ENCODE measurements at regions not wholly inside any gene's neighbourhood (a gene's known extent, or its start where the extent isn't known, plus 50 kb on each side); places are given as distances from the start of the nearest gene placed in this dataset.

DNA sequence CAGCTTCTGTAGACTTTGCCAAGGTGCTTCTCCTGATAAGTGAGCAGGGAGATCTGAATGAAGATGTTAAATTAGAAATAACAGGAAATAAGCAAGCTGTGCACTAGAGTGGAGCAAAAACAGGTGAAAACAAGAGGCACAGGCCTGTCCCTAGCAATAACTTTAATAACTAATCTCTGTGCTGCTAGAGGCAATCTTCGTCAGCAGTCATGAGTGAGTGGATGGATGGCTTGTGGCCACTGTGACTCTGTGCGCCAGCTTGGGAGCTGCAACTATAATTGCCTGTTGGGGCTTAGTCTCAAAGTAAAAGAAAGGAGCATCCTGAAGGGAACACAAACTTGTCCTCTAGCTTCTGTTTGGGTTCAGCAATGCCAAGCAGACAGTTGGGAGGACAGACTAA, 240.3 kb downstream of the HHIPL2 start:
- CTCF ChIA-PET, result no interaction called here
- POLR2A ChIA-PET, result no interaction called here

DNA sequence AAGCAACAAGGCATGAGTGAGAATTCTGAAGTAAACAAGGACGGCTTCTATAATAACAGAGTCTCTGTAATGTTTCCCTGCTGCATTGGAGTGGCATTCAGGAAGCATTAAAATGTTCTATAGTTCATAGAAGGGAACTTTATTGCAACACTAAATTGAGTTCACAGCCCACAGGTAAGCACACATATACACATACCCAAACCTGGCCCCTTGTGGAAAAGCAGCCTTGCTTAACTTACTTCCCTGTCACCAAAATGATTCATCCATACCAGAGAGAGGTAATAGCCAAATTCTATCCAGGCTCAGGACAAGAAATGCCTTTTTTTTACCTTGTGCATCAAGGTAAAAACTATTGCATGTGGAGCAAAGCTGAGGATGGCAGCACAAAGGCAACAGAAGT, 241.4 kb downstream of the HHIPL2 start:
- ChIA-PET CTCF (no interaction called here), POLR2A (no interaction called here)

DNA sequence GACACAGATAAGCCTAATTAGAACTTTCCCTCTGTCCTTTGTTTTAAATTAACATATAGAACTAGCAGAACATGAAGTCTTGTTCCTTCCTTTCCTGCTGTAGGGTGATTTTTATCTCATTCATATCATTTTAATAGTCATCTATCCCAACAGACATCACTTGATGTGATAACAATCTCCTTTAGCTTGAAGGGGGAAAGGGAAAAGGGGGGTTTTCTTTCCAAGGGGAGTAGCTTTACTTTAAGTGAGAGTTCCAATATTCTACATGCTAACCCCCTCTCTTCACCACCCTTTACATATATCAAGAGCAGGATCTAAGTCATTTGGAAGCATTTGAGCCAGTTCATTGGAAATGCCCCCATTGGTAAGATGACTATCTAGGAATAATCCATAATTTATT, 241.9 kb downstream of the HHIPL2 start:
- POLR2A ChIA-PET, result no interaction called here
- CTCF ChIA-PET, result no interaction called here

DNA sequence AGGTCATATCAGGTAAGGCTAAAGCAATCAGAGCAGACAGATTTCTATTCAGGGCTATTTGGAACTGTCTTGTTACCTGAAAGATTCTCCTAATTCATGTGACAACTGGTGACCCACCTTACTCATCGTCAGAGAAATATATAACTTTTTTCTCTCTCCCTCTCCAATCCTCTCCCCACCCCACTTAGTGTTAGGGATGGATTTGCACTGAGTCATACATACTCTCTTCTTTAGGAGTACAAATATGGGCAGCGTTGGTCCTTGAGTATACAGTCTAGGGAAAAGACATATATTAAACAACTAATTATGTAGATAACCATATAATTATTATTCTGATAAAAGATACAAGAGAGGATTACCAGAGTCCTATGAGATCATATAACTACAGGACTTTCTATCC, 246.3 kb downstream of the HHIPL2 start:
- ChIA-PET CTCF (no interaction called here), POLR2A (no interaction called here)

DNA sequence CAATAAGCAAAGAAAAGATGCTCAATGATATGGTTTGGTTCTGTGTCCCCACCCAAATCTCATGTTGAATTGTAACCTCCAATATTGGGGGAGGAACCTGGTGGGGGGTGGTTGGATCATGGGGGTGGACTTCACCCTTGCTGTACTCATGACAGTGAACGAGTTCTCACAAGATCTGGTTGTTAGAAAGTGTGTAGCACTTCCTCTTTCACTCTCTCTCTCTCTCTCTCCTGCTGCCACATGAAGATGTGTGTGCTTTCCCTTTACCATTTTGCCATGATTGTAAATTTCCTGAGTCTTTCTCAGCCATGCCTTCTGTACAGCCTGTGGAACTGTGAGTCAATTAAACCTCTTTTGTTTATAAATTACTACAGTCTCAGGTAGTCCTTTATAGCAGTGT, 248.4 kb downstream of the HHIPL2 start:
- POLR2A ChIA-PET, result no interaction called here
- CTCF ChIA-PET, result no interaction called here

DNA sequence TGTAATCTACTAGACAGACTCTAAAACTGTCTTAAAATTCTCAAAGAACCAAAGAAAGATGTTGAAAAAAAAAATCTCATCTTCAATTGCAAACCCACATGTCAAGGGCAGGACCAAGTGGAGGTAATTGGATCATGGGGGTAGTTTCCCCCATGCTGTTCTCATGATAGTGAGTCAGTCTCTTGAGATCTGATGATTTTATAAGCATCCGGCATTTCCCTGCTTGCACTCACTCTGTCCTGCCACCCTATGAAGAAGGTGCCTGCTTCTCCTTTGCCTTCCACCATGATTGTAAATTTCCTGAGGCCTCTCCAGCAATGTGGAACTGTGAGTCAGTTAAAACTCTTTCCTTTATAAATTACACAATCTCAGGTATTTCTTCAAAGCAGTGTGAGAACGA, 257.0 kb downstream of the HHIPL2 start:
- ChIA-PET CTCF (no interaction called here), POLR2A (no interaction called here)

DNA sequence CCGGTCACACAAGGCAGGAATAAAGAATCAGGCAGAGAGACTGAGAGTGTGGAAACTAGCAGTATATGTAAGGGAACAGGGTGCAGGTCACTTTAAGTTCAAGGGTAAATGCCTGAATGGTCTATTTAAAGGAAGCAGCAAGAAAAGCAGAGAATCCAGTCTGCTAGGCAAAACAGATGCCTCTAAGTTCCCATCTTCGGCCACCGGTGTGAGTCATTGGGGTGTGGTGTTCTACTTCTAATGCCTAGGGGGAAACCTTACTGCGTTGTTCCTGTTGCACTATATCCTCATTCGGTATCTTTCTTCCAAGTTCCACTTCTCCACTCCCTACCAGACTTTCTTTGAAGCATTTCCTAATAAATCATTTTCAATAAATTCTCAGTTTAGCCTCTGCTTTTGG, 259.9 kb downstream of the HHIPL2 start:
- ChIA-PET CTCF (no interaction called here), POLR2A (no interaction called here)

DNA sequence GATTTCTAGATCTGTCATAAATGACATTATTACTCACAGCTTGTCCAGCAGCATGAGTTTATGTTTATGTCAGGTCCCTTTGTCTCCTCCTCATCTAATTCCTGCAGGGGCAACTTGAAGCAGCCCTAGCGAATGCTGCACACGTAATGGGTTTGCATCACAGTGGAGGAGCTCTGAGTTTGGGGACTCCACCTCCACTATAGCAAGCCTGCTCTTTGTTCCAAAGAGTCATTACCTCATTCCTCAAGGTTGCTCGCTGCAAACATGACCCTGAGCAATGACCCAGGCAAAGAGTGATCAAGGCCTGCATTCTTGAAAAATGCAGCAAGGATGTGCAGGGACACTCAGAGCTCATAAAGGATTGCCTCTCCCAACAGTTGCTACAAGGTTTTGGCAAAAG, 261.9 kb downstream of the HHIPL2 start:
- CTCF ChIA-PET, result no interaction called here
- POLR2A ChIA-PET, result no interaction called here

DNA sequence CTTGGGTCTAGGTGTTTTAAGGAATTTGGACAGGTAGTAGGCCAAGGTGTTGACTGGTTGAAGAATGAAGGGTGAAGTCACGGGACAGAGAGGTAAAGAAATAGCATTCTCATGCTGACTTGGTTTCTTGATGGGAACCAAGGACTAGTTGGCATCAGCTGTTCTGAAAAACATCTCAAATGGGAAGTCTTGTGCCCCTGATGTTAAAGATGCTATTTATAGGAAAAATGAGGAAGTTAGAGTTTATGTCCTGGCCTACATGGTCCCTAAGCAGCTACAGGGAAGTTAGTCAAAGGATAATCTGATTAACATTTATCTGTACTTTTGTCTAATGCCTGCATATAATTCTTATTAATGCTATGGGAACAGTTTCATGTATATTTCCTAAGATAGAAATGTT, 262.4 kb downstream of the HHIPL2 start:
- POLR2A ChIA-PET, result no interaction called here
- CTCF ChIA-PET, result no interaction called here

DNA sequence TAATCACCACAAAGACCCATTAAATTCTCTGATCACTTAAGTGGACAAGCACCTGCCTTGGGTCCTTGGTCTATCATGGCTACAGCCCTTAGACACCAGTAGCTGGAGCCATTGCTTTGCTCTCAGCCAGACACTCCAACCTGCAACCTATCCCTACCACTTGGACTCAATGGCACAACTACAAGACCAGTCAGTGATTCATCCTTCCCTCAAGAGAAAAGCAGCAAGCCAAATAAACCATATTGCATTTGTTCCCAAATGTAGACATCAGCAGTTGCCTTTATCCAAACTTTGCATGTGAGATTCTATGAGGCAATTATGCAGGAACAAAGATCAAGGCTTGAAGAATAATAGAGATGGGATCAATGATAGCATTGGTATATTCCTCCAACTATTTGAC, 263.4 kb downstream of the HHIPL2 start:
- CTCF ChIA-PET, result no interaction called here

DNA sequence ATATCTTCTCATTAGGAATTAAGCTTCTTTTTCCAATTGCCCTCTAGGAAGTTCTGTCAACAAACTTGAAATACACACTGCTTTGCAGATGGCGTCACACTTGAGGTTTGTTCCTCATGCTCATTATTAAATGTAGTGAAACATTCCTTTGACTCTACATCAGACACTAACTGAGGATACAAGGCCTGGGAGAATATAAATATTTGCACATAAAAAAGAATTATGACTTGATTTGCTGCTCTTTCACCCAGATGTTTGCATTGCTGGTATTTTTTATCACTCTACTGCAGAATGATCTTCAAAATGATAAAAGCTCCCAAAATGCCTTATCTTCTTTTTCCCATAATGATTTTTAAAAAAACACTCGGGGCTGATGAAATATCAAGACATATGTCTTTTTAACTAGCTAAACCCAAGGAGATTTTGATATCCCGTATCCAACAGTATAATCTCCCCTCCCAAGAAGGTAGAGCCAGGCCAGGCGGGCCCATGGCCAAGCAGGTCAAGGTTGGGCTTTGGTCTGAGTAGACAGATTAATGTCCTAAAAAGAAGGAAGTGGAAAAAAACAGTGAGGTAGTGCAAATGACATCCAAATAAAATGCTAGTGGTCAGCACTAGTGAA, 264.6 kb downstream of the HHIPL2 start:
- ChIA-PET POLR2A (no interaction called here), CTCF (no interaction called here)

More for the DNA sequence above, 263.4 kb downstream of the HHIPL2 start:
- POLR2A ChIA-PET, result no interaction called here

DNA sequence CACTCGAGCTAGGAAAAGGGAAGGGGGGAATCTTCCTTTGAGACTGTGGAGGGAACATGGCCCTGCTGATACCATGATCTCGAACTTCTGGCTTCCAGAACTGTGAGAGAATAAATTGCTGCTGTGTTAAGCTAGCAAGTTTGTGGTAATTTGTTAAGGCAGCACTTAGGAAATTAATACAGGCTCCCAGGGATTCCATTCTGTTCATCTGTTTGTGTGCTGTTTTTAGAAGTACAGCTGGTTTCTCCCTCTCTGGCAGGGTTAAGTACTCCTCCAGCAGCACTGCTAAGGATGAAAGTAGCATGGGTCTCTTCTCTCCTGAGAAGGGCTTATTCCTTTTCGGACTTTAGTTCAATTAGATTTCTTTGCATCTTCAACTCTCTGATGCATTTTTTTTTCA, 268.3 kb downstream of the HHIPL2 start:
- POLR2A ChIA-PET, result no interaction called here
- CTCF ChIA-PET, result no interaction called here

DNA sequence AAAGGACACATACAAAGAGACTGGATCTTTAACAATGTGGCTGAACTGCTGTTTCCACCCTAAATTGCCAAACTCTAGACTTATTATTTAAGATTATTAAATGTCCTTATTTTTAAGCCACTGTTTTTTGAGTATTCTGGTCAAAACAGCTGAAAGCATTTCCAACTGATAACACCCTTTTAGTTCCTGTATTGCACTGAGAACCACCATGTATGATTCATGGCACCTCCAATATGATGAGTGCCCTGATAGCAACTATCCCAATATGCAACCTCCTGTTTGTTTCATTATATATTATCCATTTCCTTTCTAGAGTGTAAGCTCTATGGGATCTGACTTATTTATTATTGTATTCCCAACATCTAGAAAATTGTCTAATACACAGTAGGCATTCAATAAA, 269.4 kb downstream of the HHIPL2 start:
- ChIA-PET POLR2A (no interaction called here), CTCF (no interaction called here)

DNA sequence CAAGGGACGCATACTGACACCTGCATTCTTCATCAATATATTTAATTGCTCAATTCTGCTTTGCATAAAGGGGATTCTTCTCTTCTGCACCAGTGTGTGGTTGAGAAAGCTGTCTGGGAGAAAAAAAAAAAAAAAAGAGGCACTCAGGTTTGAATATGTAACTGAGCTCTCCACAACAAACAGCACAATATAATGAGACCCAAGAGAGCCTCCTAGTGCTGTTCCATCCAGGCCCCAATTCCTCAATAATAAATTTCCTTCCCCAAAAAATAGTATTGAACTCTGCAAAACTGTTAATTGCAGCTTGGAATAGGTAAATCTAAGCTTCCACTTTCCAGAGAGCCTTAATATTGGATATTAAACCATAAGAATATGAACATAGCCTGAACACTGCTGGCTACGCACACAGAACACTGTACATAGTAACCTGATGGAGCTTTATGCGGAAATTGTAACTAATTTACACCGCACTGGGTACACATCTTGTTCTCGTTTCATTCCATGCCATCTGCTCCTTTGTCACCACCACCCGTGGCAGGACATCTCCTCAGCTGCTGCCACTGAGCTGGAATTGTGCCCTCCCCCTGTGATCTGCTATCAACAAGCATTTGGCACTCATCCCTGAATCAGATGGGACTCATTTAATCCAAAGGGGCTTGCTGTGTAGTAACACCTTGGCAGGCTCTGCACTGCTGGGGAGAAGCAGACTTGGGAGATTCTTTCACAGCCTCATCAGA, 272.0 kb downstream of the HHIPL2 start:
- ChIA-PET POLR2A (no interaction called here), CTCF (no interaction called here)

DNA sequence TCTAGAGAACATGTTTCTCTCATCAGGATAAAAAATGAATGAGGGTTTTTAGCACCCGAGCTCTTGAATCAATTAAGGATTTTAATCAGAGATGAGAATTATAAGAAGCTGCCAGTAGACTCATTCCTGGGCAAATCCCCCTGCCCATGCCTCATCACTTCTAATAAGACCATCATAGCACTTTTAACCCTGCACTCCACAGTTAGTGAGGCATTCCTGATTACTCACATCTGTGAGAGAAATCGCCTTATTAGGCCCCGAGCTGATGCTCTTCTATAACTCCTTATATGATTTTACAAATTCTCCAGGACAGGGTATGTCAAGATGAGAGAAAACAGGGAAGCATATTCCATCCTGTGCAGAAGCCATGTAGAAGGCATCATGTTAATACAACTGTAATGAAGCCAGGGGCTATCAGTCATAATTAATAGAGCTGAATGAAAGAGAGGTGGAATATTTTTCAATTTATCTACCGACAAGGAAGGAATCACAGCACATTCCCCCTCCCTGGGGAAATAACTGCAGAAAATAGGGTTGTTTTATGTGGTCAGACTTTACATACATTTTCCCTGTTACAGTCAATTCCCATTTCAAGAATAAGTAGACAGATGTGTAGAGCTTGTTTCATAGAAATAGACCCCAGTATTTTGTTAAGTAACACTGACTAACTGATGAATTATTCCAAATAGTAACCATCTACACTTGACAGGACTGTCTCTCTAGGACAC, 272.7 kb downstream of the HHIPL2 start:
- POLR2A ChIA-PET, result no interaction called here
- CTCF ChIA-PET, result no interaction called here

DNA sequence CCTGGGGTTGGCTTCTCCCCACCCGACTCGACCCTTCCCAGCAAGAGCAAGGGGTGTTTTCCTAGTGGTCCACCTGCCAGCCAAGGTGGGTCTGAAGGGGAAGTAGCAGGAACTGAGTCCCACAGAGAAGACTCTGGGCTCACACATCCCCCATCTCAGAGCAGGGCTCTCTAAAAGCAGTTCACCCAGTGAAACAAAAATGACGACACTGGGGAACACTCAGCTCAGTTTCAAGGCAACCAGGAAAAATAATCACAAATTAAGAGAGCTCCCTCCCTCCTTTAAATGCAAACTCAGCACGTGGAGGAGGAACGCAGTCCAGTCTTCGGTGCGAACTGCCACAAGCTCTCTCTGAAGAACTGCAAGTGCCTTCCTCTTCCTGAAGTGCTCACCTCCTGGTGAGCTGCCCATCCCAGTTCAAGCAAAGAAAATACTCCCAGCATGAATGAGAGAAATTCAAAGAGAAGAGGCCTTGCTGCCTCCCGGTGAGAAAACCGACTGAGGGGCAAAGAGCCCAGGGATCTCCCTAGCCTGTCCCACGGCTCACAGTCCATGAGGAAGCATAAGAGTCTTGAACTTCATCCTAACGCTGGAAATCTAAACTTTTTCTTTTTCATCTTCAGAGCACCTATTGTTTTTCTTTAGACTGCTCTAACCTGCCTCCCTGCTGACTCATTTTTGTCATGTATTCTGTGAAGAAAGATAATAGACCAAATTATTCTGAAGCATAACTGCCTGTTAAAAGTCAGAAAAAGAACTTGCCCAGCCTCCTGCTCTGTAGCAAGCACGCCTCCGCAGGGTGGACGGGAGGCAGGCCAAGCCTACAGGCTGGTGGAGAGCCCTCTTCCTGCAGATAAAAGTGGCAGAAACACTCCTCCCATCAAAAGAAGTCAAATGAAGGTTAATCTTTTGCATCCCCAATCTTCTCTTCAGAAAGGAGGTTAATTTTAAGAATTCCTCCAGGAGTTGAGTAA, 281.4 kb downstream of the HHIPL2 start:
- POLR2A ChIA-PET, result no interaction called here
- CTCF ChIA-PET, result no interaction called here

DNA sequence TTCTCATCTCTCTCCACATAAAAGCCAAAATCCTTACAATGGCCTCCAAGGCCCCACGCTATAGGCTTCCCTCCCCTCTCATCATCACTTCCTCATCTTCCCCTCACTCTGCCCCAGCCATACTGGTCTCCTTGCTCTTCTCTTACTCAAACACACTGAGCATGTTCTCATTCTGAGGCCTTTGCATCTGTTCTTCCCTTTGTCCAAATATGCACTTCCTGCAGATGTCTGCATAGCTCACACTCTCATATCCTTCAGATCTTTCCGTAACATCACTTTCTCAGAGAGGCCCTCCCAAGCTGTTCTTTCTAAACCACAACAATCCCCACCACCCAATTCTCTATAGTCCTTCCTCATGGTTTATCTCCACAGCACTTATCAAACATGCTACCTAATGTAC, 284.1 kb downstream of the HHIPL2 start:
- ChIA-PET POLR2A (no interaction called here), CTCF (no interaction called here)

DNA sequence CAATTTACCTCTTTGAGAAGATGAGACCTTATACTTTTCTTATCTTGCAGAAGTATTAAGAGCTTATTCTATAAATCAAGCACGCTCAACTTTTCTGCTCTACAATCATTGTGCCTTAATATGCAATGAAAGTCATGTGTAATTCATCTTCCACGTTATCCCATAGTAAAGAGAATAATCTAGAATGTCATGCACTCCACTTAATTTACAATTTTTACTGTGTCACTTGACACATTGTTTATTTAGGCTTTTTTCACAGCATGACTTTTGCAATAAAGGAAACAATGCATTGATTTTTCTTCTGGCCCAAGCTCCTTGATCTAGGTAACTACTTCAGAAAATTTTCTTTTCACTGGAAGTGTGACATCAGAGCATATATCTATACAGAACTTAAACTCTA, 290.9 kb downstream of the HHIPL2 start:
- POLR2A ChIA-PET, result interaction anchor here (0.6 kb wide), 1 partner anchor 9 kb away, joined by 6 read pairs; no protein-coding TSS in a partner anchor
- CTCF ChIA-PET, result no interaction called here

DNA sequence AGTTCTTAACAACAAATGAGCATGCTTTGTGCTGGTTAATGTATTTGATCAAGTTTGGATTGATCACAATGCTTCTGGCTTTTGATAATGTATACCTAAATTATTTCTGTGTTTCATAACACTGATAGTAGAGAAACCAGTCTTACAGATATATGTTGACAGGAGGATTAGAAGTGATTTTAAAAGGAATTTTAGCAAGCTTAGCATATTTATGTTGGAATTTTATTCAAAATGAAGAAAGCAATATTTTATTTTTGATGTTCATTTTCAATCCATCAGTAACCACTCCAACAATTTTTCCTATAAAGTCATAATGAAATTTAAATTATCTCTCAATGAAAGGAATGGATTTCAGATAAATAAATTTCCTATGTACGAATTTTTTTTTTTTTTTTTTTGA, 291.8 kb downstream of the HHIPL2 start:
- ChIA-PET CTCF (interaction anchor here (0.7 kb wide), 1 partner anchor 1502 kb away, joined by 3 read pairs; no protein-coding TSS in a partner anchor), POLR2A (no interaction called here)

DNA sequence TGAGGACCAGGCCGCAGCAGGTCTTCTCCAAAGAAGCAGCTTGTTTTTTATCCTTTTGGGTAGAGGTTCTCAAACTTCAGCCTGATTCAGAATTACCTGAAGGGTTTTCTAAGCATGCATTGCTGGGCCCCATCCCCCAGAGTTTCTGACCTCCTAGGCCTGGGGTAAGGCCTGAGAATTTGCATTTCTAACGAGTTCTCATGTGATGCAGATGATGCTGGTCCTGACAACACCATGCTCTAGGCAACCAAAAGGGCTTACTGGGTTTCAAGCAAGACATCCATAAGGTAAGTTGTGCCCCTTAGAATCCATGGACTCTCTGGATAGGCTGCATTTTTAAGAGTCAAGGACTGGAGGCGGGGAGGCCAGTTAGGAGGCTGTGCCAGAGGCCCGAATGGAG, 295.1 kb downstream of the HHIPL2 start:
- POLR2A ChIA-PET, result no interaction called here
- CTCF ChIA-PET, result no interaction called here

DNA sequence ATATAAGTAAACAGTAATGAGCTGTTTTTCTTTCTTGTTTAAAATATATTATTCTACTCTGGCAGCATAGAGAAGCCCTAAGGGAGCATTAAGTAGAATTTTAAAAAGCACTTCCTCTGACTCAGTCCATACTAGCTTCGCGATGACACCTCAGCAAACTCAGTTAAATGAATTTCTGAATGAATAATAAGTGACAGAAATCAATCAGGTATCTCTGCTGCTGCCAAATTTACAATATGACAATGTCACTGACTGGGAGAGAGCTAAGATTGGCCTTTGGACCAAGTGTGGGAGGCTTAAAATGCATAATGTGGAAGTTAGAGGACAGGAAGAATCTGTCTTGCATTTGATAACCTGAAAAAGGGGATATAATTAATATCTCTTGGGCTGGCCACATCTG, 296.1 kb downstream of the HHIPL2 start:
- POLR2A ChIA-PET, result no interaction called here
- CTCF ChIA-PET, result no interaction called here

All from activated CD8-positive, alpha-beta memory T cell treated with anti-CD3 and anti-CD28 coated beads for 36 hours (primary cell).